PC-3 (cell line): ENCODE measurements at regions not wholly inside any gene's neighbourhood (a gene's known extent, or its start where the extent isn't known, plus 50 kb on each side); places are given as distances from the start of the nearest gene placed in this dataset.

Experiments
- CTCF ChIP-seq: fragments of 300-600 bp; sonication (generic); conservative IDR thresholded peaks from 2 replicates; pipeline ENCODE4 v1.5.1; 2017; ENCODE audit warnings: antibody characterized with exemption, low read depth, mild to moderate bottlenecking, low read length
- EZH2 ChIP-seq: fragments of 300-600 bp; sonication (generic); IDR thresholded peaks from one replicate; pipeline ENCODE4 v1.6.1; 2017; ENCODE audit warnings: antibody characterized with exemption, mild to moderate bottlenecking, low read length; ENCODE audit not compliant: unreplicated experiment
- EZH2phosphoT487 ChIP-seq: fragments of 300-600 bp; sonication (generic); IDR thresholded peaks from 2 replicates; pipeline ENCODE4 v1.6.1; 2018; ENCODE audit warnings: mild to moderate bottlenecking, antibody characterized with exemption, low read length, borderline replicate concordance

- TF ChIP-seq CTCF (no peak), EZH2 (no peak), EZH2phosphoT487 (no peak)
Observed at GRCh38 chr6:51060262-51060762, 241.6 kb downstream of the TFAP2B start.
